Mesendoderm (in vitro differentiated cells): ENCODE measurements at regions not wholly inside any gene's neighbourhood (a gene's known extent, or its start where the extent isn't known, plus 50 kb on each side); places are given as distances from the start of the nearest gene placed in this dataset.
A peak's percentile ranks its signal among the peaks of the same experiment; 100 is the strongest.

Experiments used
- DNase-seq: peaks from one replicate; pipeline ENCODE4 v3.0.0; 2013
- H2AK5ac ChIP-seq: 2 replicates; pipeline ENCODE4 v1.6.1; 2013; ENCODE audit warnings: low read length, inconsistent platforms
- H2BK120ac ChIP-seq: 2 replicates; pipeline ENCODE4 v1.6.1; 2013; ENCODE audit warnings: low read depth, mild to moderate bottlenecking, low read length, moderate library complexity, mixed read lengths
- H2BK15ac ChIP-seq: replicated peaks from 2 replicates; pipeline ENCODE4 v1.6.1; 2013; ENCODE audit warnings: low read depth, mild to moderate bottlenecking, moderate library complexity
- H2BK5ac ChIP-seq: 2 replicates; pipeline ENCODE4 v1.6.1; 2013; ENCODE audit warnings: low read length, inconsistent platforms
- H3K18ac ChIP-seq: 2 replicates; pipeline ENCODE4 v1.6.1; 2013; ENCODE audit warnings: mild to moderate bottlenecking, low read length, mixed read lengths
- H3K23ac ChIP-seq: one replicate; pipeline ENCODE4 v1.6.1; 2013; ENCODE audit warnings: low read length
- H3K27ac ChIP-seq: 2 replicates; pipeline ENCODE4 v1.5.1; 2013; ENCODE audit warnings: low read depth, mild to moderate bottlenecking, inconsistent platforms, low read length, moderate library complexity
- H3K27me3 ChIP-seq: 2 replicates; pipeline ENCODE4 v1.6.1; 2013; ENCODE audit warnings: low read length, control low read depth, mild to moderate bottlenecking, inconsistent platforms; ENCODE audit not compliant: insufficient read depth, poor library complexity
- H3K36me3 ChIP-seq: 2 replicates; pipeline ENCODE4 v1.6.1; 2013; ENCODE audit warnings: low read length, inconsistent platforms; ENCODE audit not compliant: control insufficient read depth, insufficient read depth
- H3K4ac ChIP-seq: one replicate; pipeline ENCODE4 v1.6.1; 2013; ENCODE audit warnings: low read depth, mild to moderate bottlenecking, low read length, moderate library complexity
- H3K4me1 ChIP-seq: 2 replicates; pipeline ENCODE4 v1.6.1; 2013; ENCODE audit warnings: low read depth, low read length, inconsistent platforms; ENCODE audit not compliant: control insufficient read depth
- H3K4me2 ChIP-seq: 2 replicates; pipeline ENCODE4 v1.6.1; 2013; ENCODE audit warnings: low read length
- H3K4me3 ChIP-seq: 2 replicates; pipeline ENCODE4 v1.5.1; 2013; ENCODE audit warnings: mild to moderate bottlenecking, low read length
- H3K56ac ChIP-seq: one replicate; pipeline ENCODE4 v1.6.1; 2013; ENCODE audit warnings: low read length
- H3K79me1 ChIP-seq: 2 replicates; pipeline ENCODE4 v1.6.1; 2013; ENCODE audit warnings: low read length, inconsistent platforms
- H3K79me2 ChIP-seq: 2 replicates; pipeline ENCODE4 v1.6.1; 2013; ENCODE audit warnings: mild to moderate bottlenecking, low read length; ENCODE audit not compliant: control insufficient read depth, insufficient read depth
- H3K9ac ChIP-seq: 2 replicates; pipeline ENCODE4 v1.6.1; 2013; ENCODE audit warnings: low read length, inconsistent platforms
- H4K5ac ChIP-seq: one replicate; pipeline ENCODE4 v1.6.1; 2013; ENCODE audit warnings: low read length
- H4K8ac ChIP-seq: one replicate; pipeline ENCODE4 v1.6.1; 2013; ENCODE audit warnings: low read depth, mild to moderate bottlenecking, control low read depth, low read length, moderate library complexity
- whole genome bisulfite sequencing: extraction: QIAGEN DNeasy Blood & Tissue Kit; methylation state at CpG from one replicate; pipeline ENCODE4 v1.1.7; 2013; ENCODE audit warnings: low lambda C conversion rate, missing lambda C conversion rate; ENCODE audit not compliant: insufficient coverage; ENCODE audit errors: extremely low coverage; 5-methylcytosine and 5-hydroxymethylcytosine counted together

- no peak overlapping the region for H3K27ac ChIP-seq
- H3K56ac ChIP-seq: no peak overlapping the region
- H3K4ac ChIP-seq: no peak overlapping the region
- no peaks in the 10 kb centered on the region for H3K27me3 ChIP-seq
- no peak overlapping the region for H2BK120ac ChIP-seq
- H4K5ac ChIP-seq: no peak overlapping the region
- H2BK5ac ChIP-seq: no peak overlapping the region
- H3K79me2 ChIP-seq: no peaks in the 10 kb centered on the region
- no peak overlapping the region for H3K23ac ChIP-seq
- DNase-seq: no peak
- H2BK15ac ChIP-seq: no peak overlapping the region
- H3K4me3 ChIP-seq: no peak overlapping the region
- no peak overlapping the region for H3K4me2 ChIP-seq
- H2AK5ac ChIP-seq: no peak overlapping the region
- H3K9ac ChIP-seq: no peak overlapping the region
- H3K4me1 ChIP-seq: no peaks in the 10 kb centered on the region
- H3K79me1 ChIP-seq: no peaks in the 10 kb centered on the region
- no CpG with 5 or more reads among the region's 1 CpG for WGBS
- H3K36me3 ChIP-seq: no peaks in the 10 kb centered on the region
- H3K18ac ChIP-seq: no peak overlapping the region
- no peak overlapping the region for H4K8ac ChIP-seq
Measured at GRCh38 chr13:76651286-76651685, 234.9 kb downstream of the KCTD12 start.

GRCh38 chr13:76647550-76647949 lies 238.7 kb downstream of the KCTD12 start:
- Histone ChIP-seq H2BK120ac (no peak overlapping the region), H4K8ac (no peak overlapping the region), H3K27me3 (no peaks in the 10 kb centered on the region), H2BK5ac (no peak overlapping the region), H3K4me3 (no peak overlapping the region), H3K18ac (no peak overlapping the region), H3K27ac (no peak overlapping the region), H2BK15ac (no peak overlapping the region), H3K4ac (no peak overlapping the region), H3K79me1 (no peaks in the 10 kb centered on the region), H4K5ac (no peak overlapping the region), H3K56ac (no peak overlapping the region), H3K36me3 (no peaks in the 10 kb centered on the region), H3K23ac (no peak overlapping the region), H2AK5ac (no peak overlapping the region), H3K4me2 (no peak overlapping the region), H3K9ac (no peak overlapping the region), H3K4me1 (no peaks in the 10 kb centered on the region), H3K79me2 (no peaks in the 10 kb centered on the region)
- WGBS: no CpG with 5 or more reads among the region's 3 CpGs
- peak; percentile 6 for DNase-seq

- no peak for DNase-seq
- Histone ChIP-seq H3K4ac (no peak overlapping the region), H2AK5ac (no peak overlapping the region), H3K36me3 (no peaks in the 10 kb centered on the region), H3K56ac (no peak overlapping the region), H3K4me2 (no peak overlapping the region), H3K27ac (no peak overlapping the region), H3K79me1 (no peaks in the 10 kb centered on the region), H3K4me1 (no peaks in the 10 kb centered on the region), H2BK5ac (no peak overlapping the region), H3K4me3 (no peak overlapping the region), H3K18ac (no peak overlapping the region), H2BK15ac (no peak overlapping the region), H3K79me2 (no peaks in the 10 kb centered on the region), H2BK120ac (no peak overlapping the region), H3K9ac (no peak overlapping the region), H4K5ac (no peak overlapping the region), H4K8ac (no peak overlapping the region), H3K27me3 (no peaks in the 10 kb centered on the region), H3K23ac (no peak overlapping the region)
- WGBS: no CpG with 5 or more reads among the region's 2 CpGs
Measured at GRCh38 chr13:76646946-76647345, 239.3 kb downstream of the KCTD12 start.

- no peaks in the 10 kb centered on the region for H3K79me2 ChIP-seq
- no peaks in the 10 kb centered on the region for H3K4me1 ChIP-seq
- no peak overlapping the region for H3K27ac ChIP-seq
- no peaks in the 10 kb centered on the region for H3K36me3 ChIP-seq
- no peak overlapping the region for H2BK120ac ChIP-seq
- H3K4me3 ChIP-seq: no peak overlapping the region
- no peak overlapping the region for H2BK15ac ChIP-seq
- H3K27me3 ChIP-seq: no peaks in the 10 kb centered on the region
- whole genome bisulfite sequencing: no CpG with 5 or more reads among the region's 2 CpGs
- no peak for DNase-seq
- H3K9ac ChIP-seq: no peak overlapping the region
- H3K23ac ChIP-seq: no peak overlapping the region
- H3K4ac ChIP-seq: no peak overlapping the region
- H3K56ac ChIP-seq: no peak overlapping the region
- no peak overlapping the region for H4K5ac ChIP-seq
- H3K18ac ChIP-seq: no peak overlapping the region
- no peaks in the 10 kb centered on the region for H3K79me1 ChIP-seq
- no peak overlapping the region for H4K8ac ChIP-seq
- no peak overlapping the region for H3K4me2 ChIP-seq
- no peak overlapping the region for H2AK5ac ChIP-seq
- H2BK5ac ChIP-seq: no peak overlapping the region
Measured at GRCh38 chr13:76645632-76646031, 240.6 kb downstream of the KCTD12 start.

GRCh38 chr13:76644906-76645305 lies 241.3 kb downstream of the KCTD12 start:
- Histone ChIP-seq H3K79me2 (no peaks in the 10 kb centered on the region), H2BK120ac (no peak overlapping the region), H3K79me1 (no peaks in the 10 kb centered on the region), H3K36me3 (no peaks in the 10 kb centered on the region), H3K9ac (no peak overlapping the region), H3K56ac (no peak overlapping the region), H3K4ac (no peak overlapping the region), H4K5ac (no peak overlapping the region), H3K4me1 (no peaks in the 10 kb centered on the region), H3K23ac (no peak overlapping the region), H4K8ac (no peak overlapping the region), H2AK5ac (no peak overlapping the region), H3K4me2 (no peak overlapping the region), H3K4me3 (no peak overlapping the region), H2BK15ac (no peak overlapping the region), H3K27me3 (no peaks in the 10 kb centered on the region), H3K18ac (no peak overlapping the region), H2BK5ac (no peak overlapping the region), H3K27ac (no peak overlapping the region)
- WGBS: no CpG with 5 or more reads among the region's 1 CpG
- no peak for DNase-seq

- no peak overlapping the region for H3K4me2 ChIP-seq
- H3K27ac ChIP-seq: no peak overlapping the region
- DNase-seq: no peak
- H3K23ac ChIP-seq: no peak overlapping the region
- no peak overlapping the region for H3K4me3 ChIP-seq
- no peak overlapping the region for H2BK120ac ChIP-seq
- H4K8ac ChIP-seq: no peak overlapping the region
- no peak overlapping the region for H2BK5ac ChIP-seq
- H3K4me1 ChIP-seq: no peaks in the 10 kb centered on the region
- no CpG with 5 or more reads among the region's 4 CpGs for WGBS
- H2AK5ac ChIP-seq: no peak overlapping the region
- no peaks in the 10 kb centered on the region for H3K79me2 ChIP-seq
- H3K27me3 ChIP-seq: no peaks in the 10 kb centered on the region
- H3K56ac ChIP-seq: no peak overlapping the region
- H3K36me3 ChIP-seq: no peaks in the 10 kb centered on the region
- no peak overlapping the region for H3K4ac ChIP-seq
- no peak overlapping the region for H4K5ac ChIP-seq
- H3K79me1 ChIP-seq: no peaks in the 10 kb centered on the region
- H2BK15ac ChIP-seq: no peak overlapping the region
- H3K18ac ChIP-seq: no peak overlapping the region
- H3K9ac ChIP-seq: no peak overlapping the region
Measured at GRCh38 chr13:76643596-76643995, 242.6 kb downstream of the KCTD12 start.
